Prostate gland (tissue), 2 donors: ENCODE measurements at regions not wholly inside any gene's neighbourhood (a gene's known extent, or its start where the extent isn't known, plus 50 kb on each side); places are given as distances from the start of the nearest gene placed in this dataset.

Experiments
- DNase-seq: peaks from one replicate; pipeline ENCODE4 v3.0.0-alpha.2; 2019; ENCODE audit warnings: low spot score
- H3K27ac ChIP-seq, 2 donors: fragments of 200-600 bp; sonication (generic); 2 replicates each; pipeline ENCODE4 v1.5.1; 2017 to 2019
- H3K27me3 ChIP-seq: fragments of 200-600 bp; sonication (generic); replicated peaks from 2 replicates; pipeline ENCODE4 v1.5.1; 2019; ENCODE audit not compliant: insufficient read depth
- H3K36me3 ChIP-seq, 2 donors: fragments of 200-600 bp; sonication (generic); 1 replicate in 1 of 2; 2 replicates in 1 of 2; pipeline versions ENCODE4 v1.5.1 to v1.8.1; 2017 to 2019
- H3K4me1 ChIP-seq: fragments of 200-600 bp; sonication (generic); replicated peaks from 2 replicates; pipeline ENCODE4 v1.5.1; 2019
- H3K4me3 ChIP-seq, 2 donors: fragments of 200-600 bp; sonication (generic); 2 replicates each; pipeline ENCODE4 v1.5.1; 2017 to 2019
- H3K9me3 ChIP-seq: fragments of 200-600 bp; sonication (generic); 2 replicates; pipeline ENCODE4 v1.5.1; 2017
- POLR2A ChIP-seq: fragments of 450-650 bp; IDR thresholded peaks from one replicate; pipeline ENCODE4 v1.6.1; 2016; ENCODE audit warnings: antibody characterized with exemption, mild to moderate bottlenecking
- POLR2AphosphoS5 ChIP-seq: sonication (generic); formaldehyde crosslinking; IDR thresholded peaks from one replicate; pipeline ENCODE4 v1.6.1; 2017; ENCODE audit warnings: antibody characterized with exemption
- WGBS: methylation state at CpG from one replicate; pipeline ENCODE4 v1.1.5; 2018; 5-methylcytosine and 5-hydroxymethylcytosine counted together
- intact Hi-C: fragments of 100-400 bp; cut with DNase I; formaldehyde crosslinking; loops from one replicate; pipeline ENCODE4 v1.14.2; 2022
- TF ChIP-seq, protein P1 (sequence below), 4 experiments: fragments of 200-600 bp in 2 of 4; fragments of 450-650 bp in 2 of 4; sonication (generic) in 2 of 4; IDR thresholded peaks; 1 replicate in 3 of 4; 2 replicates in 1 of 4; pipeline ENCODE4 v1.5.1; 2016 to 2019; ENCODE audit warnings: antibody characterized with exemption in 4 of 4, mild to moderate bottlenecking in 2 of 4, moderate library complexity in 2 of 4

DNA sequence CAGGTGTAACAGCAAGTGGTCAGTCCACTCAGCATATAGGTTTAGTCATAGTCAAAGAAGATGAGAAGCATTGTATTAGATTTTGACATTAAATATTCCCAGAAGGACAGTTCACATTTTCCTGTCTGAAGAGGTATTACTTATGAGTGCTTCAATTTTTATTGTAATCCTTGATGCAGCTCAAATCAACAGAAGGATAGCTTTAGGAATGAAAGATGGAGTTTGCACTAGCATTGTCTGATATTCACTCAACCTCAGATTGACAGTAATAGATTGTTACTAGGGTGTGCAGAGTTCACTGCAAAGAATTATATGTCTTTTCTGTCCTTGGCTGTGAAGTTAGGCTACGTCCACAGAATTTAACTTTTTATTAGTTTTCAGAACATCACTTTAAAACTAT, 764.3 kb upstream of the AADAT start:
- intact Hi-C loops: loop anchor here (10.0 kb wide), 1 partner anchor 599 kb away; no protein-coding TSS in a partner anchor
- DNase-seq: no peak
- Histone ChIP-seq H3K4me3 (no peak overlapping the region), H3K27ac (no peak overlapping the region), H3K4me1 (no peaks in the 10 kb centered on the region), H3K36me3 (no peaks in the 10 kb centered on the region), H3K27me3 (no peaks in the 10 kb centered on the region), H3K9me3 (no peaks in the 10 kb centered on the region)
- TF ChIP-seq POLR2AphosphoS5 (no peak), POLR2A (no peak)
- TF ChIP-seq, protein P1, sequence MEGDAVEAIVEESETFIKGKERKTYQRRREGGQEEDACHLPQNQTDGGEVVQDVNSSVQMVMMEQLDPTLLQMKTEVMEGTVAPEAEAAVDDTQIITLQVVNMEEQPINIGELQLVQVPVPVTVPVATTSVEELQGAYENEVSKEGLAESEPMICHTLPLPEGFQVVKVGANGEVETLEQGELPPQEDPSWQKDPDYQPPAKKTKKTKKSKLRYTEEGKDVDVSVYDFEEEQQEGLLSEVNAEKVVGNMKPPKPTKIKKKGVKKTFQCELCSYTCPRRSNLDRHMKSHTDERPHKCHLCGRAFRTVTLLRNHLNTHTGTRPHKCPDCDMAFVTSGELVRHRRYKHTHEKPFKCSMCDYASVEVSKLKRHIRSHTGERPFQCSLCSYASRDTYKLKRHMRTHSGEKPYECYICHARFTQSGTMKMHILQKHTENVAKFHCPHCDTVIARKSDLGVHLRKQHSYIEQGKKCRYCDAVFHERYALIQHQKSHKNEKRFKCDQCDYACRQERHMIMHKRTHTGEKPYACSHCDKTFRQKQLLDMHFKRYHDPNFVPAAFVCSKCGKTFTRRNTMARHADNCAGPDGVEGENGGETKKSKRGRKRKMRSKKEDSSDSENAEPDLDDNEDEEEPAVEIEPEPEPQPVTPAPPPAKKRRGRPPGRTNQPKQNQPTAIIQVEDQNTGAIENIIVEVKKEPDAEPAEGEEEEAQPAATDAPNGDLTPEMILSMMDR (IDR thresholded peaks at IDR 0.05): no peak
- WGBS: 22% methylated on average over 1 of the region's 1 CpG

DNA sequence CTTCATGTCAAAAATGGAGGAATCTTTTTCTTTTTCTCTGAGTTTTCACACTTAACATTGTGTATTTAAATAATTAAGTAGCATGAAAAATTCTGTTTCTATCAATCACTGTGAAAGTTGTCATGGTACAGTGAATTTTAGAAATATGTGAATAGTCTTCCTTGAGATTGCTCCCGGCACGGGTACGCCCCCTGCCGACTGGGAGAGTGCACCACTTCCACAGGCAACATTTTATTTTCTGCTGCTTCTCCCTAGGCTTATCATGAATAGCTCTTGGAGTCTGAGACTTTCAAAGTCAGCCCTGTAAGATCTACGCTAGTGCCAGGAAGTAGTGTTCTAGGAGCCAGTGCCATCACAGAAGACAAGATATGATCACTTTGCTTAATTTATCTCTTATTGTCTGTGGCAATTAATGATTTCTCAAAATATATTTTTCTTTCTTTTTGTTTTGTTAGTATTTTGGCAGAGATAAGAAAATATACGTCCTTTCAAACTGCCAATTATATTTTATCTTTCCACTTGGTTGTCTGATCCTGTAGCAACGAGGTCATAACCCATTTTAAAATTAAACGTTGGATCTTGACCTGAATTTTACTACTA, 763.8 kb upstream of the AADAT start:
- intact Hi-C loops: loop anchor here (10.0 kb wide), 1 partner anchor 599 kb away; no protein-coding TSS in a partner anchor
- no peaks in the 10 kb centered on the region for H3K9me3 ChIP-seq
- peak; percentile 10 for DNase-seq
- no peaks in the 10 kb centered on the region for H3K4me1 ChIP-seq
- WGBS: 17% methylated on average over 8 of the region's 8 CpGs
- H3K27ac ChIP-seq: no peak overlapping the region
- H3K36me3 ChIP-seq: no peaks in the 10 kb centered on the region
- H3K4me3 ChIP-seq: no peak overlapping the region
- no peaks in the 10 kb centered on the region for H3K27me3 ChIP-seq
- TF ChIP-seq, protein P1 (IDR thresholded peaks at IDR 0.05): peak in 3 of 4 experiments; percentile 38 to 59 (median 56)
- TF ChIP-seq POLR2AphosphoS5: no peak

DNA sequence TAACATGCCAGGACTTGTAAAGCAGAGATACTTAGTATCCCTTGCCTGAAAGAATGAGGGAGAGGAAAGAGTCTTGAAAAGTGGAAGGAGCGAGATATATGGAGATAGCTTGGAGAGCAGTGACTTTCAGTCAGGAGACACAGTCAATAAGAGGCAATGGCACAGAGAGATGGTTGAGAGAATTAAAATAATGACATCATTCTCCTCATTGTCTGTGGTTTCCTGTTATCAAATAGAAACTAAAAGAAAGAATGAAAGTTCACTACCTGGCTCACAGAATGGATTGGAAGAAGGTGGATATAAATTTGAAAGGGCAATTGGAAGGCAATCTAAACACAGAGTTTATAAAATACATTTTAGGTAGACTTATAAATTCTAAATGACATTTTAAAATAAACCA, 760.2 kb upstream of the AADAT start:
- TF ChIP-seq POLR2AphosphoS5 (no peak), POLR2A (no peak)
- TF ChIP-seq, protein P1 (IDR thresholded peaks at IDR 0.05): no peak
- WGBS: 64% methylated on average over 1 of the region's 1 CpG
- no peak for DNase-seq
- Histone ChIP-seq H3K4me1 (no peaks in the 10 kb centered on the region), H3K36me3 (no peaks in the 10 kb centered on the region), H3K4me3 (no peak overlapping the region), H3K27ac (no peak overlapping the region), H3K9me3 (no peaks in the 10 kb centered on the region), H3K27me3 (no peaks in the 10 kb centered on the region)
- intact Hi-C loops: loop anchor here (10.0 kb wide), 1 partner anchor 595 kb away; no protein-coding TSS in a partner anchor

DNA sequence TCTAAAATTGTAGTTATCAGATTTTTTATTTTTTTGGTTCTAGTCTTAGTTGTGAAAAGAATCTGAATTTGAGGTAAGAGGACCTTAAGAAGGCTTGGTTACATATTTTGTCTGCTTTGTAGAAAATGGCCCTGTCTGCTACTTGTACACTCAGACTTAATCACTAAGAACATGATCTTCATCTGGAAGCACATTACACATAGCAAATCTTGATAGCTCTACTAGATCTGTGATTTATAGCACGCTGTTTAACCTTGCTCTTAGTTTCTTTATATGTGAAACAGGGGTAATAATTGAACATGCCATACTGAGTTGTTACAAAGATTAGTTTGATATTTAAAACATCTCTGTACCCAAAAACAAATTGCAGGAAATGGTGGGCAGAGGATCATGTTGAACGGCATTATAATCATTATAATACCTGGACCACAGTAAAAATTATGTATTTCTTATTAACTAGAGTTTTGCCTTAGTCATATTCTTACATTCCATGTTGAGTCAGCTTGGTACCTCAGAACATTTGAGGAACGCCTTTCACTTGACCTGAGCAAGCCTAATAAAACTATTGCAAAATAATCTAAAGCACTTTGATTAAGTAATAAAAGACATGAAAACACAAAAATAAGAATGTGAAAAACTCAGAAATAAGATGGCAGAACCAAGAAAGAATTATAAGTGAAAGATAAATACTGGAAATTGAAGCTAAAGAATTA, 738.0 kb upstream of the AADAT start:
- Histone ChIP-seq H3K4me3 (no peak overlapping the region), H3K9me3 (no peaks in the 10 kb centered on the region), H3K4me1 (no peaks in the 10 kb centered on the region), H3K36me3 (no peaks in the 10 kb centered on the region), H3K27me3 (no peaks in the 10 kb centered on the region), H3K27ac (no peak overlapping the region)
- 88% methylated on average over 3 of the region's 3 CpGs for WGBS
- DNase-seq: no peak
- TF ChIP-seq, protein P1 (IDR thresholded peaks at IDR 0.05): no peak
- no peak for TF ChIP-seq POLR2AphosphoS5
- no peak for TF ChIP-seq POLR2A
- intact Hi-C loops: no loop called here

DNA sequence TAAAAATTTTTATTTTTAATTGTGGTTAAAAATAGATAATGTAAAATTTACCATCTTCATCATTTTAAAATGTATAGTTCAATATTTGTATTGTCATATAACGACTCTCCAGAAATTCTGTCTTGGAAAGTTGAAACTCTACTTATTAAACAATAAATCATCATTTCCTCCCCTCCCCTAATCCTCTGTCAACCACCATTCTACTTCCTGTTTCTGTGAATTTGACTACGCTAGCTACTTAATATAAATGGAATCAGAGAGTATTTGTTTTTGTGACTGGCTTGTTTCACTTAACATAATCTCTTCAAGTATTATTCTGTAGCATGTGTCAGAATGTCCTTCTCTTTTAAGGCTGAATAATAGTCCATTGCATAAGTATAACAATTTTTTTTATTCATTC, 729.0 kb upstream of the AADAT start:
- TF ChIP-seq POLR2A: no peak
- H3K9me3 ChIP-seq: no peaks in the 10 kb centered on the region
- H3K27me3 ChIP-seq: no peaks in the 10 kb centered on the region
- no peaks in the 10 kb centered on the region for H3K36me3 ChIP-seq
- WGBS: 73% methylated on average over 2 of the region's 2 CpGs
- H3K4me3 ChIP-seq: no peak overlapping the region
- H3K4me1 ChIP-seq: no peaks in the 10 kb centered on the region
- intact Hi-C loops: no loop called here
- no peak overlapping the region for H3K27ac ChIP-seq
- DNase-seq: no peak
